SK-N-SH treated with all-trans-retinoic acid at 6 μM for 48 hours (cell line): ENCODE measurements at regions not wholly inside any gene's neighbourhood (a gene's known extent, or its start where the extent isn't known, plus 50 kb on each side); places are given as distances from the start of the nearest gene placed in this dataset.

Experiments used
- ATAC-seq: fragments of 200-7000 bp; cut with Tn5 transposase; 3 replicates; pipeline ENCODE4 v1.9.1; 2020; ENCODE audit warnings: mild to moderate bottlenecking, moderate library complexity
- ARNTL ChIP-seq: fragments of 450-650 bp; formaldehyde crosslinking; IDR thresholded peaks from 2 replicates; pipeline ENCODE4 v1.5.0; 2020; ENCODE audit warnings: low read depth, mild to moderate bottlenecking, moderate library complexity, borderline replicate concordance
- BACH2 ChIP-seq: fragments of 250-450 bp; sonication (Bioruptor Pico); IDR thresholded peaks from 2 replicates; pipeline ENCODE4 v1.9.0; 2021; ENCODE audit warnings: mild to moderate bottlenecking, borderline replicate concordance
- CREB5 ChIP-seq: fragments of 250-450 bp; sonication (Bioruptor Pico); IDR thresholded peaks from 2 replicates; pipeline ENCODE4 v1.5.1; 2020; ENCODE audit warnings: low read depth, mild to moderate bottlenecking, moderate library complexity
- CSDC2 ChIP-seq: fragments of 250-450 bp; sonication (Bioruptor Pico); IDR thresholded peaks from 2 replicates; pipeline ENCODE4 v1.5.0; 2020; ENCODE audit warnings: mild to moderate bottlenecking, moderate library complexity
- ISL1 ChIP-seq: fragments of 250-450 bp; sonication (Bioruptor Pico); IDR thresholded peaks from 2 replicates; pipeline ENCODE4 v2.1.2; 2022; ENCODE audit warnings: mild to moderate bottlenecking, moderate library complexity
- OSR1 ChIP-seq: fragments of 250-450 bp; sonication (Bioruptor Pico); IDR thresholded peaks from 2 replicates; pipeline ENCODE4 v1.8.0; 2022; ENCODE audit warnings: moderate library complexity, mild to moderate bottlenecking, inconsistent platforms
- PATZ1 ChIP-seq: fragments of 250-450 bp; sonication (Bioruptor Pico); IDR thresholded peaks from 2 replicates; pipeline ENCODE4 v1.8.0; 2020; ENCODE audit warnings: mild to moderate bottlenecking, moderate library complexity, borderline replicate concordance
- POU6F1 ChIP-seq: fragments of 250-450 bp; sonication (Bioruptor Pico); IDR thresholded peaks from 2 replicates; pipeline ENCODE4 v1.8.0; 2021; ENCODE audit warnings: low read depth, mild to moderate bottlenecking, moderate library complexity, borderline replicate concordance
- PPARA ChIP-seq: fragments of 250-450 bp; sonication (Bioruptor Pico); IDR thresholded peaks from 2 replicates; pipeline ENCODE4 v1.5.0; 2020; ENCODE audit warnings: mild to moderate bottlenecking, borderline replicate concordance
- RARB ChIP-seq: fragments of 250-450 bp; sonication (Bioruptor Pico); IDR thresholded peaks from 2 replicates; pipeline ENCODE4 v1.8.0; 2021; ENCODE audit warnings: mild to moderate bottlenecking, moderate library complexity
- TCF4 ChIP-seq: fragments of 250-450 bp; sonication (Bioruptor Pico); IDR thresholded peaks from 2 replicates; pipeline ENCODE4 v1.8.0; 2021; ENCODE audit warnings: mild to moderate bottlenecking, moderate library complexity, borderline replicate concordance
- TSHZ2 ChIP-seq: fragments of 250-450 bp; sonication (Bioruptor Pico); IDR thresholded peaks from 2 replicates; pipeline ENCODE4 v1.5.0; 2020; ENCODE audit warnings: mild to moderate bottlenecking, moderate library complexity
- ZC3H10 ChIP-seq: fragments of 250-450 bp; sonication (Bioruptor Pico); IDR thresholded peaks from 2 replicates; pipeline ENCODE4 v1.5.1; 2021; ENCODE audit warnings: mild to moderate bottlenecking, moderate library complexity
- ZFP30 ChIP-seq: fragments of 450-650 bp; formaldehyde crosslinking; IDR thresholded peaks from 2 replicates; pipeline ENCODE4 v1.5.0; 2022; ENCODE audit warnings: mild to moderate bottlenecking, moderate library complexity
- ZNF565 ChIP-seq: fragments of 450-650 bp; formaldehyde crosslinking; conservative IDR thresholded peaks from 2 replicates; pipeline ENCODE4 v1.5.0; 2020; ENCODE audit warnings: low read depth, mild to moderate bottlenecking, moderate library complexity
- ZNF70 ChIP-seq: fragments of 450-650 bp; formaldehyde crosslinking; IDR thresholded peaks from 2 replicates; pipeline ENCODE4 v1.5.0; 2020; ENCODE audit warnings: mild to moderate bottlenecking, moderate library complexity

GRCh38 chr5:115684513-115685037, 58.7 kb upstream of the TMED7 start (continued):
- no peak for TF ChIP-seq POU6F1 (CRISPR knock-in tag)

GRCh38 chr5:115683081-115683480, 57.2 kb upstream of the TMED7 start:
- no peak for ATAC-seq
- no peak for TF ChIP-seq PPARA (CRISPR knock-in tag)
- no peak for TF ChIP-seq ISL1 (CRISPR knock-in tag)
- TF ChIP-seq BACH2 (CRISPR knock-in tag): no peak
- TF ChIP-seq ZC3H10 (CRISPR knock-in tag): no peak
- TF ChIP-seq RARB (CRISPR knock-in tag): no peak
- TF ChIP-seq ZNF565 (CRISPR knock-in tag): no peak
- no peak for TF ChIP-seq TSHZ2 (CRISPR knock-in tag)
- TF ChIP-seq TCF4 (CRISPR knock-in tag): no peak
- no peak for TF ChIP-seq POU6F1 (CRISPR knock-in tag)
- TF ChIP-seq ARNTL (CRISPR knock-in tag): no peak
- no peak for TF ChIP-seq CREB5 (CRISPR knock-in tag)
- TF ChIP-seq CSDC2 (CRISPR knock-in tag): no peak
- TF ChIP-seq ZNF70: no peak
- no peak for TF ChIP-seq PATZ1 (CRISPR knock-in tag)
- TF ChIP-seq ZFP30 (CRISPR knock-in tag): no peak
- TF ChIP-seq OSR1 (CRISPR knock-in tag): no peak
- TF ChIP-seq, all 23 proteins: peak for 0
